ENCODE measurements at regions not wholly inside any gene's neighbourhood (a gene's known extent, or its start where the extent isn't known, plus 50 kb on each side); places are given as distances from the start of the nearest gene placed in this dataset.

DNA sequence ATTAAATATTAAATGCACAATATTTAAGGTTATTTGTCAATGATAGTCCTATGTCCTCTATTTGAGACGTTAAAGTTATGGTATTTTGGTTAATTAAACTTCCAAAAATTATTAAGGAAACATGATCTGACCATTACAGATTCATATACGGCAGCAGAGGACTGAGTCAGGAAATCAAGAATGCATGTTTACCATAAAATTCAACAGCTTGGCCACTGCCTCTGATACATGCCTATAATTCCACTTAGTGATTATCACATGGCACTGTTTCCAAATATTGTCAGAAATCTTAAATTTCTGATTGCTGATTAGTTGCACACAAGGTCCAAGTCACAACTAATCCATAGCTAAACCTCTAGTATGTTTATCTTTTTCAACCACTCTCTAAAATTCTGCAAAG, 232.2 kb upstream of the UGT8 start:
- intact Hi-C loops (cut with DNase I): no loop called here
- H3K36me3 ChIP-seq (replicated peaks in 1 of 2): no peaks in the 10 kb centered on the region
- 62 to 68% (median 63%) methylated on average over 2 of the region's 2 CpGs for WGBS, 4 donors

DNA sequence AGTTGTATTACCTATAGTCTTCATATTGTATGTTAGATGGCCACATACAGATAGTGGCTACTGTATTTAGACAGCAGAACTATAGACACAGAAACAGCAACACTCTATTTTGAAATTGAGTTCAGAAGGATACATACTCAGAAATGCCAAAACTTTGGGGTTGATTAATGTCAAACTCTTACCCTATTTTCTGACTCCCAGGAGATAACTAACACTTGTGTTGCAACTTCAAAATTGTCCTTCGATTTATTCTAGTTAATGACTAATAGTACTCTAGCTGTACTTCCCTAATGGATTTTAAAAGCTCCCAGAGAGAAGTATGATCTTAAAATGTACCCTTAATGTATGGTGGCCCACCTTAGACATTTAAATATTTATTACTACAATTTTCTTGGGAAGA, 229.9 kb upstream of the UGT8 start:
- Histone ChIP-seq H3K36me3 (replicated peaks in 1 of 2) (no peaks in the 10 kb centered on the region), H3K27me3 (no peaks in the 10 kb centered on the region), H3K9me3 (replicated peaks in 1 of 3) (no peaks in the 10 kb centered on the region), H3K4me1 (replicated peaks in 1 of 2) (no peaks in the 10 kb centered on the region), H3K4me3 (no peak overlapping the region), H3K27ac (no peak overlapping the region)
- no peak for DNase-seq
- 28 to 47% (median 35%) methylated on average over 1 of the region's 1 CpG for WGBS, 4 donors
- TF ChIP-seq, protein P1, sequence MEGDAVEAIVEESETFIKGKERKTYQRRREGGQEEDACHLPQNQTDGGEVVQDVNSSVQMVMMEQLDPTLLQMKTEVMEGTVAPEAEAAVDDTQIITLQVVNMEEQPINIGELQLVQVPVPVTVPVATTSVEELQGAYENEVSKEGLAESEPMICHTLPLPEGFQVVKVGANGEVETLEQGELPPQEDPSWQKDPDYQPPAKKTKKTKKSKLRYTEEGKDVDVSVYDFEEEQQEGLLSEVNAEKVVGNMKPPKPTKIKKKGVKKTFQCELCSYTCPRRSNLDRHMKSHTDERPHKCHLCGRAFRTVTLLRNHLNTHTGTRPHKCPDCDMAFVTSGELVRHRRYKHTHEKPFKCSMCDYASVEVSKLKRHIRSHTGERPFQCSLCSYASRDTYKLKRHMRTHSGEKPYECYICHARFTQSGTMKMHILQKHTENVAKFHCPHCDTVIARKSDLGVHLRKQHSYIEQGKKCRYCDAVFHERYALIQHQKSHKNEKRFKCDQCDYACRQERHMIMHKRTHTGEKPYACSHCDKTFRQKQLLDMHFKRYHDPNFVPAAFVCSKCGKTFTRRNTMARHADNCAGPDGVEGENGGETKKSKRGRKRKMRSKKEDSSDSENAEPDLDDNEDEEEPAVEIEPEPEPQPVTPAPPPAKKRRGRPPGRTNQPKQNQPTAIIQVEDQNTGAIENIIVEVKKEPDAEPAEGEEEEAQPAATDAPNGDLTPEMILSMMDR (IDR thresholded peaks at IDR 0.05): no peak
- no peak for TF ChIP-seq POLR2A (IDR thresholded peaks at IDR 0.05)
- intact Hi-C loops (cut with DNase I): no loop called here

More for the DNA sequence above, 232.2 kb upstream of the UGT8 start:
- no peak for DNase-seq
- Histone ChIP-seq H3K9me3 (replicated peaks in 1 of 3) (no peaks in the 10 kb centered on the region), H3K4me3 (no peak overlapping the region), H3K27me3 (no peaks in the 10 kb centered on the region), H3K27ac (no peak overlapping the region), H3K4me1 (replicated peaks in 1 of 2) (no peaks in the 10 kb centered on the region)
- TF ChIP-seq, protein P1 (IDR thresholded peaks at IDR 0.05): no peak
- no peak for TF ChIP-seq POLR2A (IDR thresholded peaks at IDR 0.05)

DNA sequence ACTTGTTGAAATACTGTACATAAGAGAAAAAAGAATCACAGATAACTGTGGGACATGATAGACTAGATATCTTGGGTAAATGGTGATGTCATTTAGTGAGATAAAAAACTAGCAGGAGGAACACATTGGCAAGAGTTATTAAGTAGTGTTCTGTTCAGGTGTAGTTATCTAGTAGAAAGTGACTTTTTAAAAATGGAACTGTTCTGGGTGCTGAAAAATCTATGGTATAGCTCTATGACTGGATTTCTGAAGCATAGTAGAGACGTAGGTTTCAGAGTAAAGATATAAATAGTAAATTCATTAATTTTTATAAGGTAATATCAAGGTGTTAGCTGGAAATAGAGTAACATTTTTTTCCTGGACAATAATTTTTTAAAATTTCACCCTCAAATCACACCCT, 225.1 kb upstream of the UGT8 start:
- Histone ChIP-seq H3K4me1 (replicated peaks in 1 of 2) (no peaks in the 10 kb centered on the region), H3K27ac (no peak overlapping the region), H3K36me3 (replicated peaks in 1 of 2) (no peaks in the 10 kb centered on the region), H3K27me3 (no peaks in the 10 kb centered on the region), H3K4me3 (no peak overlapping the region), H3K9me3 (replicated peaks in 1 of 3) (no peaks in the 10 kb centered on the region)
- WGBS, 4 donors: 63 to 73% (median 65%) methylated on average over 1 of the region's 1 CpG
- TF ChIP-seq, protein P1 (IDR thresholded peaks at IDR 0.05): no peak
- TF ChIP-seq POLR2A (IDR thresholded peaks at IDR 0.05): no peak
- no peak for DNase-seq
- intact Hi-C loops (cut with DNase I): no loop called here

DNA sequence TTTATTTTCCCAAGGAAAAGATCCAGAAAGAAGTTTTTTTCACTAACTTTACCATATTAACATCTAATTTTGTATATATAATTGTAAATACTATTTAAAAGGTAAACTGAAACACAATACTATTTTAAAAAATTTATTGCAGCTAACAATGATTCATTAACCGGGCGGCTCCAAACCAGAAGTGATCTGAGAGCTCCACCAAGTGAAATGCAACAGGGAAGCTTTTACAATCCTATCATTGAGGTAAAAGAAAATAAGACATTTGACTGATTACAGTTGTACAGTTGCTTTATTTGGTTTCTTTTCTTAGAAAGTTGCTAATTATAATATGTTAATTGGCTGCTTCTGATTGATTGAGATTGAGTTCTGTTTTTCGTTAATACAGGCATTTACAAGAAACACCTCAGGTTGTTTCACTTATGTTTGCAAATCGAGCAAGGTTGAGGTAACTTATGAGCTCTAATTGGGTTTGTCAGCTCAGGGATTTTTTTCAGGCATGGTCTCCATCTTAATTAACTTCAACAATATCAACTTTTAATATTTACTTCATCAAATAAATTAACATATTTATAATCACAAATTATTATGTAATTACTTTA, 220.2 kb upstream of the UGT8 start:
- TF ChIP-seq, protein P1 (IDR thresholded peaks at IDR 0.05): no peak
- no peak for TF ChIP-seq POLR2A (IDR thresholded peaks at IDR 0.05)
- Histone ChIP-seq H3K36me3 (replicated peaks in 1 of 2) (no peaks in the 10 kb centered on the region), H3K4me3 (no peak overlapping the region), H3K9me3 (replicated peaks in 1 of 3) (no peaks in the 10 kb centered on the region), H3K4me1 (replicated peaks in 1 of 2) (no peaks in the 10 kb centered on the region), H3K27ac (no peak overlapping the region), H3K27me3 (no peaks in the 10 kb centered on the region)
- DNase-seq: no peak
- WGBS, 4 donors: 49 to 59% (median 57%) methylated on average over 4 of the region's 4 CpGs
- intact Hi-C loops (cut with DNase I): no loop called here

All from adrenal gland (tissue), 9 donors.